ENCODE measurements at regions not wholly inside any gene's neighbourhood (a gene's known extent, or its start where the extent isn't known, plus 50 kb on each side); places are given as distances from the start of the nearest gene placed in this dataset.
A peak's percentile ranks its signal among the peaks of the same experiment; 100 is the strongest.
"Not testable (repeated sequence)": the region's sequence is repeated elsewhere in the genome, so short reads cannot be mapped to it uniquely, and the experiment has no call there.

- H3K4me3 ChIP-seq (ENCODE audit: low read depth, low read length): no peak overlapping the region
- DNase-seq (ENCODE audit: low read depth): no peak
- TF ChIP-seq CTCF (IDR thresholded peaks at IDR 0.05; ENCODE audit: insufficient read depth, low read depth, low read length): no peak
Measured at GRCh38 chr4:100632163-100632562, 114.3 kb upstream of the EMCN start.

GRCh38 chr4:100631281-100631968 lies 113.6 kb upstream of the EMCN start:
- no peak for DNase-seq (ENCODE audit: low read depth)
- H3K4me3 ChIP-seq (ENCODE audit: low read depth, low read length): no peak overlapping the region
- no peak for TF ChIP-seq CTCF (IDR thresholded peaks at IDR 0.05; ENCODE audit: insufficient read depth, low read depth, low read length)

GRCh38 chr4:100630341-100630740 lies 112.5 kb upstream of the EMCN start:
- no peak for DNase-seq (ENCODE audit: low read depth)
- TF ChIP-seq CTCF (IDR thresholded peaks at IDR 0.05; ENCODE audit: insufficient read depth, low read depth, low read length): no peak
- no peak overlapping the region for H3K4me3 ChIP-seq (ENCODE audit: low read depth, low read length)

DNA sequence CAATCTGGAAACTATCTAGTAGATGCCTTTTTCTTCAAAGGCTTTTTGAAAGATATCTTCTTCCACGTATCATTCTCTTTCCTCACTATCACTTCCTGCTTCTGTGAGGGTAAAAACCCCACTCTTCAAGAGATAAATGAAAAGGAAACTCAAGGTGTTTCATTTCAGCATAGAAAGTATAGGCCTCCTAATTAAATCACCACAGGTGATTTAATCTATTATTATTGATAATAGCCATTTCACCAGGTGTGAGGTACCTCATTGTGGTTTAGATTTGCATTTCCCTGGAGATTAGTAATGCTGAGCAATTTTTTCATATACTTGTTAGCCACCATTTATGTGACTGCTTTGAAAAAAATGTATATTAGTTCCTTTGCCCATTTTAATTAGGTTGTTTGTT lies 92.0 kb upstream of the EMCN start:
- TF ChIP-seq CTCF (IDR thresholded peaks at IDR 0.05; ENCODE audit: insufficient read depth, low read depth, low read length): no peak
- DNase-seq (ENCODE audit: low read depth): no peak
- H3K4me3 ChIP-seq (ENCODE audit: low read depth, low read length): no peak overlapping the region

- DNase-seq (ENCODE audit: low read depth); H3K4me3 ChIP-seq (ENCODE audit: low read depth, low read length): not testable (repeated sequence)
Measured at GRCh38 chr4:100608651-100609050, 90.8 kb upstream of the EMCN start.

DNA sequence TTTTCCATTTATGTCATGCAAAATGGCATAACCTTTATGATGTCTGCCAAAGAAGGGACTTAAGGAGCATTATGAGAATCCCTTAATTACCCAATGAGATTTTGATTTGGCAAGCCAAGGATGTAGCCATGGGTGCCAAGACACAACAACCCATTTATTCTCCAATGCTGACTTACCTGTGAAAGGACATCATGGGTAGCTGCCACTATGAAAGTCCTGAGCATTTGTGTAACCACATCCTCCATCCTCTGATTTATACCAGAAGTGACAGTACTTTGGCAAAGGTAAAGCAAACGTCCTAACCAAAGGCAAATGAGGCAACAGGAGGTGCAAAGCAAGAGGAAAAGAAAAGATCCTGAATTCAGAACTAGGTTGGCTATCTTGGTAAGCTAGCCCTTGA lies 87.3 kb upstream of the EMCN start:
- no peak for DNase-seq (ENCODE audit: low read depth)
- TF ChIP-seq CTCF (IDR thresholded peaks at IDR 0.05; ENCODE audit: insufficient read depth, low read depth, low read length): no peak
- no peak overlapping the region for H3K4me3 ChIP-seq (ENCODE audit: low read depth, low read length)

- DNase-seq (ENCODE audit: low read depth): peak; percentile 44
- no peak overlapping the region for H3K4me3 ChIP-seq (ENCODE audit: low read depth, low read length)
- TF ChIP-seq CTCF (IDR thresholded peaks at IDR 0.05; ENCODE audit: insufficient read depth, low read depth, low read length): no peak
Measured at GRCh38 chr4:100593935-100594334, 76.1 kb upstream of the EMCN start.

Measured in fibroblast of villous mesenchyme (primary cell).